K562 (cell line): ENCODE measurements at regions not wholly inside any gene's neighbourhood (a gene's known extent, or its start where the extent isn't known, plus 50 kb on each side); places are given as distances from the start of the nearest gene placed in this dataset.

ENCODE experiments used
- ATAC-seq: fragments of 200-7000 bp; cut with Tn5 transposase; 3 replicates; pipeline ENCODE4 v1.9.1; 2020; ENCODE audit warnings: moderate library complexity
- BruUV-seq: library from RNA; stranded (reverse); fragments of 400-500 nt; replicated peaks from 2 replicates; lab custom pipeline; 2021; lab: Mats Ljungman, UMichigan
- CTCF ChIA-PET: fragments of 300-600 bp; formaldehyde crosslinking; extraction: SDS; loops from one replicate; lab custom pipeline; 2021; ENCODE audit warnings: low intra/inter-chr PET ratio; lab: Yijun Ruan, JAX
- POLR2A ChIA-PET: fragments of 300-600, 350-650 bp; sonication (Branson Sonifier 250); formaldehyde crosslinking; extraction: SDS; loops from one replicate; lab custom pipeline; 2021; ENCODE audit warnings: antibody characterized with exemption, inconsistent platforms; lab: Yijun Ruan, JAX
- DNase-seq, 4 experiments: peaks; one replicate each; pipeline versions ENCODE4 v3.0.0 to v3.0.0-alpha.2; 2011 to 2018; ENCODE audit warnings: low spot score in 3 of 4, mixed read lengths in 3 of 4; ENCODE audit errors: extremely low read depth in 1 of 4
- FAIRE-seq: peaks from 2 replicates; lab custom pipeline; 2011; peaks lifted over from hg19 to GRCh38; lab: Jason Lieb, UNC
- H2AFZ ChIP-seq: 2 replicates; pipeline ENCODE4 v1.6.0; 2011; ENCODE audit warnings: low read depth, low read length, control low read depth, inconsistent platforms
- H3K27ac ChIP-seq: fragments of 200-600 bp; 3 replicates; pipeline ENCODE4 v1.8.0; 2011; ENCODE audit warnings: low read depth, mild to moderate bottlenecking, control low read depth, inconsistent platforms, low read length, moderate library complexity, mixed read lengths; ENCODE audit errors: extremely low read depth
- H3K27me3 ChIP-seq, 2 experiments: fragments of 300-600 bp in 1 of 2; 2 replicates in 1 of 2; 3 replicates in 1 of 2; pipeline versions ENCODE4 v1.6.0 to v1.8.0; 2011; ENCODE audit warnings: inconsistent platforms in 2 of 2, low read length in 2 of 2, mild to moderate bottlenecking in 1 of 2, mixed read lengths in 1 of 2, moderate library complexity in 1 of 2; ENCODE audit not compliant: control insufficient read depth in 2 of 2, insufficient read depth in 2 of 2
- H3K36me3 ChIP-seq: fragments of 300-600 bp; 3 replicates; pipeline ENCODE4 v1.8.0; 2011; ENCODE audit warnings: mild to moderate bottlenecking, low read length, inconsistent platforms; ENCODE audit not compliant: control insufficient read depth, insufficient read depth
- H3K4me1 ChIP-seq, 2 experiments: fragments of 200-600 bp in 1 of 2; replicated peaks in 1 of 2; 2 replicates in 1 of 2; 3 replicates in 1 of 2; pipeline versions ENCODE4 v1.5.1 to v1.8.0; 2011; ENCODE audit warnings: inconsistent platforms in 2 of 2, low read length in 2 of 2, mild to moderate bottlenecking in 1 of 2, mixed read lengths in 1 of 2, moderate library complexity in 1 of 2; ENCODE audit not compliant: control insufficient read depth in 2 of 2, insufficient read depth in 2 of 2
- H3K4me2 ChIP-seq: 2 replicates; pipeline ENCODE4 v1.6.1; 2011; ENCODE audit warnings: low read length, control low read depth, inconsistent platforms, mixed read lengths; ENCODE audit not compliant: insufficient read depth
- H3K4me3 ChIP-seq: fragments of 200-600 bp; sonication (generic), shearing (Covaris generic); 2 replicates; pipeline ENCODE4 v1.5.1; 2016; ENCODE audit warnings: control low read depth, inconsistent platforms
- H3K79me2 ChIP-seq: fragments of 200-600 bp; 3 replicates; pipeline ENCODE4 v1.8.0; 2011; ENCODE audit warnings: low read length, inconsistent platforms; ENCODE audit not compliant: control insufficient read depth, insufficient read depth
- H3K9ac ChIP-seq, 2 experiments: 2 replicates each; pipeline versions ENCODE4 v1.6.0 to v1.6.1; 2011; ENCODE audit warnings: low read depth in 2 of 2, low read length in 2 of 2, control low read depth in 1 of 2, inconsistent platforms in 1 of 2, mild to moderate bottlenecking in 1 of 2, mixed read lengths in 1 of 2; ENCODE audit not compliant: insufficient read depth in 1 of 2
- H3K9me1 ChIP-seq: one replicate; pipeline ENCODE4 v1.6.0; 2011; ENCODE audit warnings: inconsistent platforms, mild to moderate bottlenecking, low read length, moderate library complexity; ENCODE audit not compliant: control insufficient read depth, insufficient read depth
- H3K9me3 ChIP-seq: replicated peaks from 2 replicates; pipeline ENCODE4 v1.5.1; 2011; ENCODE audit warnings: low read depth, low read length, inconsistent platforms; ENCODE audit not compliant: control insufficient read depth, insufficient read depth
- H4K20me1 ChIP-seq: replicated peaks from 2 replicates; pipeline ENCODE4 v1.6.1; 2011; ENCODE audit warnings: low read length, inconsistent platforms, mixed read lengths; ENCODE audit not compliant: control insufficient read depth, insufficient read depth
- ARNT ChIP-seq, 2 experiments: fragments of 450-650 bp; IDR thresholded peaks; 2 replicates each; pipeline ENCODE4 v1.6.1; 2016; ENCODE audit warnings: mild to moderate bottlenecking in 1 of 2
- CEBPG ChIP-seq, 3 experiments: fragments of 200-800 bp in 1 of 3; sonication (Bioruptor generic) in 1 of 3; sonication (generic) in 1 of 3; formaldehyde crosslinking in 1 of 3; IDR thresholded peaks in 2 of 3; conservative IDR thresholded peaks in 1 of 3; 2 replicates each; pipeline versions ENCODE4 v1.6.1 to v1.8.0; 2016 to 2022; ENCODE audit warnings: missing compliant biosample characterization in 2 of 3, missing genetic modification characterization in 2 of 3, mild to moderate bottlenecking in 1 of 3, missing genetic modification reagents in 1 of 3
- FOSL1 ChIP-seq: fragments of 200-800 bp; sonication (Bioruptor generic); conservative IDR thresholded peaks from 2 replicates; pipeline ENCODE4 v1.6.1; 2016; ENCODE audit warnings: missing genetic modification characterization, missing compliant biosample characterization
- HDGF ChIP-seq: fragments of 450-650 bp; IDR thresholded peaks from 2 replicates; pipeline ENCODE4 v1.6.1; 2016
- L3MBTL2 ChIP-seq: fragments of 450-650 bp; IDR thresholded peaks from 2 replicates; pipeline ENCODE4 v1.6.1; 2016; ENCODE audit warnings: mild to moderate bottlenecking, moderate library complexity
- RBM25 ChIP-seq: fragments of 200-400 bp; formaldehyde crosslinking; IDR thresholded peaks from 2 replicates; pipeline ENCODE4 v1.6.1; 2018; ENCODE audit warnings: low read length, low read depth, moderate library complexity; ENCODE audit not compliant: severe bottlenecking
- SRSF1 ChIP-seq: fragments of 200-400 bp; formaldehyde crosslinking; IDR thresholded peaks from 2 replicates; pipeline ENCODE4 v1.6.1; 2017; ENCODE audit warnings: mild to moderate bottlenecking, low read depth, low read length, moderate library complexity
- TARDBP ChIP-seq: fragments of 450-650 bp; IDR thresholded peaks from 2 replicates; pipeline ENCODE4 v1.6.1; 2016
- ZNF717 ChIP-seq: fragments of 250-450 bp; sonication (Bioruptor Pico); IDR thresholded peaks from 2 replicates; pipeline ENCODE4 v1.5.0; 2021
- WGBS: fragments of 100-300 bp; shearing (Covaris generic); methylation state at CpG from one replicate; pipeline ENCODE4 v1.1.6; 2016; ENCODE audit warnings: low coverage, mixed read lengths; ENCODE audit not compliant: insufficient coverage; ENCODE audit errors: missing lambda C conversion rate; 5-methylcytosine and 5-hydroxymethylcytosine counted together
- in situ Hi-C: fragments of 300-500 bp; cut with MboI; formaldehyde crosslinking; loops from 4 replicates; pipeline ENCODE4 v1.15.0; 2018; ENCODE audit warnings: inconsistent platforms, mixed read lengths
- intact Hi-C: fragments of 100-400 bp; cut with micrococcal nuclease; formaldehyde crosslinking; loops from 2 replicates; pipeline ENCODE4 v1.14.2; 2022
- TF ChIP-seq, protein P1 (sequence below): fragments of 450-650 bp; IDR thresholded peaks from 2 replicates; pipeline ENCODE4 v1.6.1; 2017; ENCODE audit warnings: mild to moderate bottlenecking, moderate library complexity
- TF ChIP-seq, protein P2 (sequence below): fragments of 250-450 bp; sonication (Bioruptor Pico); IDR thresholded peaks from 2 replicates; pipeline ENCODE4 v1.9.0; 2021; ENCODE audit warnings: mild to moderate bottlenecking
- TF ChIP-seq, protein P3 (sequence below), 2 experiments: fragments of 250-450 bp in 1 of 2; fragments of 450-650 bp in 1 of 2; sonication (Bioruptor Pico) in 1 of 2; IDR thresholded peaks; 2 replicates each; pipeline versions ENCODE4 v1.6.1 to v1.8.0; 2016 to 2021; ENCODE audit warnings: mild to moderate bottlenecking in 2 of 2, moderate library complexity in 2 of 2, missing compliant biosample characterization in 1 of 2, missing genetic modification characterization in 1 of 2

DNA sequence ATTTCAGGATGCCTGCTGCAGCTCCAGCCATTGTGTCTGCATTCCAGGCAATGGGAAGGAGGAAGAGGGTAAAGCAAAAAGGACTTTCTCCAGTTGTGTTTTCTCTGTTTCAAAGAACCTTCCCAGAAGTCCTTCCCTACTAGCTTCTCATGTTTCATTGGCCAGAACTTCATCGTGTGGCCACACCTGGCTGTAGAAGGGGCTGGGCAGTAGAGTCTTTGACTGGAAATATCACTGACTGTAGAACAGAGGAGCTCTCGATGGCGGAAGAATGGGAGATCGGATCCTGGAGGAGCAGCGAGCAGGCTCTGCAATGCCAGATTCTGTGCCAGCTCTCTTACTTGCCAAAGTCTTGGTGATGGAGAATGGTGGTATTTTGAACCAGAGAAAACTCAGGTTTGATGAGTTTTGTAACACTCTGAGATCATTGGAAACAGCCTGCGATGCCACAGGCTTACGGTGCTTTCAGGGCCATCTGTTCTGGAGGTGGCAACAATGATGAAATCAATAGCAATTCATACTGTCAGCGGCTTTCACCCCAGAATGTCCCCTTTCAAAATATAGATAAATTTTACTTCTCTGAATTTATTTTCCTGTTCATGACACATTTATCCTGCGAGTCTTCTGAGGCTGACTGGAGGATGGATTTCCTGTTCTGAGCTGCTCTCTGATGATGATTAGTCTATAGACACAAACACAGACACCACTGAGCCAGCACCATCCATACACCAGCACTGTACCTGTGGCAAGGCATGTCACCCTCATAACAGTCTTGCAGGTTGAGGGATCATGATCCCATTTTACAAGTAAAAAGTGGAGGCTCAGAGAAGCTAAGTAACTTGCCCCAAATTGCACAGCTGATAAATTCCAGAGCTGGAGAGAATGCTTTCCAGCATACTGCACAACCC lies 204.2 kb downstream of the EMX2 start (continued):
- TF ChIP-seq, protein P1, sequence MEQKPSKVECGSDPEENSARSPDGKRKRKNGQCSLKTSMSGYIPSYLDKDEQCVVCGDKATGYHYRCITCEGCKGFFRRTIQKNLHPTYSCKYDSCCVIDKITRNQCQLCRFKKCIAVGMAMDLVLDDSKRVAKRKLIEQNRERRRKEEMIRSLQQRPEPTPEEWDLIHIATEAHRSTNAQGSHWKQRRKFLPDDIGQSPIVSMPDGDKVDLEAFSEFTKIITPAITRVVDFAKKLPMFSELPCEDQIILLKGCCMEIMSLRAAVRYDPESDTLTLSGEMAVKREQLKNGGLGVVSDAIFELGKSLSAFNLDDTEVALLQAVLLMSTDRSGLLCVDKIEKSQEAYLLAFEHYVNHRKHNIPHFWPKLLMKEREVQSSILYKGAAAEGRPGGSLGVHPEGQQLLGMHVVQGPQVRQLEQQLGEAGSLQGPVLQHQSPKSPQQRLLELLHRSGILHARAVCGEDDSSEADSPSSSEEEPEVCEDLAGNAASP, result no peak
- TF ChIP-seq L3MBTL2 (peak; percentile 31; the same call in 1 of the 2 replicates), TARDBP (no peak), CEBPG (CRISPR knock-in tag; IDR thresholded peaks at IDR 0.05) (no peak; the same call in 1 of the 2 replicates), CEBPG (tag; conservative IDR thresholded peaks at IDR 0.05 in 1 of 2, IDR thresholded peaks at IDR 0.05 in 1 of 2) (peak; percentile 86 to 95)

DNA sequence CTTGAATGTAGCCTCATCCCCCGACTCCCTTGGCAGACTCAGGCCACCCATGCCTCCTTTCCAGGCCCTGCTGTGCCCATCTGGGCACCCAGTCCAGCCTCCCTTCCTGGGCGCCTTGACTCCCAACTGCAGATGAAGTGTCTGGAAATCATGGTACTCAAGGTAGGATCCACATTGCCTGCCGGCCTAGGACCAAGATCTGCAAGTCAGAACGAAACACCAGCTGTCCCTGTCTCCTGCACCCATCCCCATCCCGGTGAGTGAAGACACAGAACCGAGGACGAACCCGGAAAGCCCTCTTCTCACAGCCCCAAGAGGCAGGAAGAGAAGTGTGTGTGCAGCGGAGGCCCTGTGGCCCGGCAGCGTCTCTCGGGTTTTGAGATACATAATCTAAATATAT lies 205.1 kb downstream of the EMX2 start:
- Histone ChIP-seq H3K4me2 (no peak overlapping the region), H3K9ac (no peak overlapping the region), H3K27ac (no peak overlapping the region), H3K27me3 (peaks cover 0 to 8% of the 10 kb centered on the region in 2 experiments; a peak in 1 of 5 replicates), H4K20me1 (no peaks in the 10 kb centered on the region), H3K36me3 (no peaks in the 10 kb centered on the region), H3K9me3 (no peaks in the 10 kb centered on the region), H3K4me1 (0 out of 5 replicates have a peak, but pooled peaks cover 0 to 2% of the 10 kb centered on the region in 2 experiments), H2AFZ (no peak overlapping the region), H3K9me1 (no peaks in the 10 kb centered on the region), H3K79me2 (no peaks in the 10 kb centered on the region), H3K4me3 (no peak overlapping the region)
- CTCF ChIA-PET, result no interaction called here
- intact Hi-C loops, result no loop called here
- POLR2A ChIA-PET, result no interaction called here
- DNase-seq, result no peak
- in situ Hi-C loops, result no loop called here
- TF ChIP-seq RBM25, result no peak
- TF ChIP-seq ZNF717, result no peak
- no peak for TF ChIP-seq HDGF
- TF ChIP-seq, protein P2, sequence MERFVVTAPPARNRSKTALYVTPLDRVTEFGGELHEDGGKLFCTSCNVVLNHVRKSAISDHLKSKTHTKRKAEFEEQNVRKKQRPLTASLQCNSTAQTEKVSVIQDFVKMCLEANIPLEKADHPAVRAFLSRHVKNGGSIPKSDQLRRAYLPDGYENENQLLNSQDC (CRISPR knock-in tag), result no peak
- no peak for TF ChIP-seq FOSL1
- TF ChIP-seq, protein P3, sequence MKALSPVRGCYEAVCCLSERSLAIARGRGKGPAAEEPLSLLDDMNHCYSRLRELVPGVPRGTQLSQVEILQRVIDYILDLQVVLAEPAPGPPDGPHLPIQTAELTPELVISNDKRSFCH (CRISPR knock-in tag; IDR thresholded peaks at IDR 0.05), result no peak
- TF ChIP-seq, protein P3 (tag; IDR thresholded peaks at IDR 0.05), result no peak
- TF ChIP-seq ARNT (IDR thresholded peaks at IDR 0.05), result no peak
- TF ChIP-seq SRSF1, result no peak
- TF ChIP-seq, all 486 proteins: peak for 0
- 29% methylated on average over 12 of the region's 12 CpGs for WGBS
- ATAC-seq, result no peak
- no peak for FAIRE-seq
- BruUV-seq, result no TSS peak
